ENCODE measurements at regions not wholly inside any gene's neighbourhood (a gene's known extent, or its start where the extent isn't known, plus 50 kb on each side); places are given as distances from the start of the nearest gene placed in this dataset.

- DNase-seq (ENCODE audit: low read depth) = no peak
These were observed 67.2 kb upstream of the TSLP start for GRCh38 chr5:111004291-111004690.

GRCh38 chr5:111010783-111011182 is 60.7 kb upstream of the TSLP start:
- DNase-seq (ENCODE audit: low read depth) = no peak

GRCh38 chr5:111013011-111013410 is 58.5 kb upstream of the TSLP start:
- no peak for DNase-seq (ENCODE audit: low read depth)

- no peak for DNase-seq (ENCODE audit: low read depth)
These were observed 54.7 kb upstream of the TSLP start for GRCh38 chr5:111016801-111017200.

- no peak for DNase-seq (ENCODE audit: low read depth)
These were observed 53.8 kb upstream of the TSLP start for GRCh38 chr5:111017731-111018130.

Data from GM04504 (cell line).